HL-60 (cell line): ENCODE measurements at regions not wholly inside any gene's neighbourhood (a gene's known extent, or its start where the extent isn't known, plus 50 kb on each side); places are given as distances from the start of the nearest gene placed in this dataset.

Experiments used
- CTCF ChIP-seq: IDR thresholded peaks from one replicate; pipeline ENCODE4 v1.5.1; 2011; ENCODE audit warnings: low read length, control low read depth, inconsistent platforms; ENCODE audit not compliant: insufficient read depth
- GABPA ChIP-seq: IDR thresholded peaks from 2 replicates; pipeline ENCODE4 v1.6.1; 2012; ENCODE audit warnings: low read depth
- POLR2AphosphoS5 ChIP-seq: IDR thresholded peaks from 2 replicates; pipeline ENCODE4 v1.6.1; 2012; ENCODE audit warnings: low read depth
- REST ChIP-seq: IDR thresholded peaks from 2 replicates; pipeline ENCODE4 v1.6.1; 2012; ENCODE audit warnings: low read depth; ENCODE audit not compliant: insufficient replicate concordance

GRCh38 chr18:25456334-25457010 lies 104.5 kb upstream of the ZNF521 start:
- TF ChIP-seq CTCF: no peak
- no peak for TF ChIP-seq REST
- TF ChIP-seq GABPA: no peak
- TF ChIP-seq POLR2AphosphoS5: no peak
